Liver (tissue), 3 donors: ENCODE measurements at regions not wholly inside any gene's neighbourhood (a gene's known extent, or its start where the extent isn't known, plus 50 kb on each side); places are given as distances from the start of the nearest gene placed in this dataset.

Experiments
- ATF3 ChIP-seq: IDR thresholded peaks from 2 replicates; pipeline ENCODE4 v1.6.1; 2016; ENCODE audit warnings: antibody characterized with exemption
- EGR1 ChIP-seq, 2 donors: IDR thresholded peaks; 2 replicates each; pipeline ENCODE4 v1.6.1; 2016 to 2018; ENCODE audit warnings: antibody characterized with exemption in 2 of 2, low read depth in 2 of 2
- FOXA1 ChIP-seq: IDR thresholded peaks from 2 replicates; pipeline ENCODE4 v1.6.1; 2016; ENCODE audit warnings: antibody characterized with exemption
- GABPA ChIP-seq, 2 donors: IDR thresholded peaks in 1 of 2; conservative IDR thresholded peaks in 1 of 2; 2 replicates each; pipeline ENCODE4 v1.6.1; 2016; ENCODE audit warnings: antibody characterized with exemption in 2 of 2, mild to moderate bottlenecking in 1 of 2, moderate library complexity in 1 of 2
- JUND ChIP-seq, 2 donors: IDR thresholded peaks; 2 replicates each; pipeline ENCODE4 v1.6.1; 2016; ENCODE audit warnings: antibody characterized with exemption in 2 of 2
- RAD21 ChIP-seq, 2 donors: IDR thresholded peaks; 2 replicates each; pipeline ENCODE4 v1.6.1; 2016; ENCODE audit warnings: antibody characterized with exemption in 2 of 2, mild to moderate bottlenecking in 2 of 2
- SP1 ChIP-seq: IDR thresholded peaks from 2 replicates; pipeline ENCODE4 v1.6.1; 2018; ENCODE audit warnings: antibody characterized with exemption, mild to moderate bottlenecking
- YY1 ChIP-seq: IDR thresholded peaks from 2 replicates; pipeline ENCODE4 v1.6.1; 2016; ENCODE audit warnings: antibody characterized with exemption, mild to moderate bottlenecking
- ZBTB33 ChIP-seq: IDR thresholded peaks from 2 replicates; pipeline ENCODE4 v1.6.1; 2016; ENCODE audit warnings: antibody characterized with exemption
- TF ChIP-seq, protein P1 (sequence below): IDR thresholded peaks from 2 replicates; pipeline ENCODE4 v1.6.1; 2016; ENCODE audit warnings: antibody characterized with exemption
- TF ChIP-seq, protein P2 (sequence below): fragments of 150-350 bp; IDR thresholded peaks from 2 replicates; pipeline ENCODE4 v1.5.1; 2017; ENCODE audit warnings: improper control_type of control experiment, low read depth, low read length; ENCODE audit not compliant: missing input control
- donor health status: healthy.
- donor health status: healthy.

DNA sequence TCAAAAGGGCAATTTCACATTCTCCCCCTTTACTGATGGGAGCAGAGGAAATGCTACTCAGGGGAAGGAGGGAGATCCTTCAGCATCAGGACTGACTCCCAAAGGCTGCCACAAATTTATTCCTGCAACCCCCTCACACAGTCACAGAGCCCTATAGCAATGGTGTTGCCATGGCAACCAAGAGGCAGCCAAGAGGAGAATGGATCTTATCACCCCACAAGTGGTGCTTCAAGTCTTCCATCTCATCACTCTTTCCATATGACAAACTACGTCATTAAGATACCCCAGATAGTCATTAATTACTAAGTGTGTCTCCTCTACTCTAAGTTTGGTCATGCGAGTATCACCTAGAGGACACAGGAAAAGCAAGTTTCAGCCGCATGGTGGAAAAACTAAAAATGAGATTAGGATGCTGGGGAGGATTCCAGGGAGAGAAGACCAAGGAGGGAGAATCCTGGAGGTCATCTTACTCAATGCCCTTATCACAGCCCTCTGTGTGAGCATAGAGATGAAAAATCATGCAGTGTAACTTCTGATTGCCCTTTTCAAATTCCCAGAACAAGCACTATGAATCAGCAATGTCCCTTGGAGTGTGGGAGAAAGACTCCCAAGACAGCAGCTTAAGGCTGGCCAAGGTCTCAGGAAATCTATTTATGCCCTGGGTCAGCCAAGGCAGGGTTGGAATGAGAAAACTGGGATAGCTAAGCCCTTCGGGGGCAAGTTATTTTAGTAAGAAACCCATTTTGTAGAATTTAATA, 885.7 kb upstream of the KLHL29 start:
- TF ChIP-seq, protein P1, sequence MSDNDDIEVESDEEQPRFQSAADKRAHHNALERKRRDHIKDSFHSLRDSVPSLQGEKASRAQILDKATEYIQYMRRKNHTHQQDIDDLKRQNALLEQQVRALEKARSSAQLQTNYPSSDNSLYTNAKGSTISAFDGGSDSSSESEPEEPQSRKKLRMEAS: no peak
- TF ChIP-seq, protein P2, sequence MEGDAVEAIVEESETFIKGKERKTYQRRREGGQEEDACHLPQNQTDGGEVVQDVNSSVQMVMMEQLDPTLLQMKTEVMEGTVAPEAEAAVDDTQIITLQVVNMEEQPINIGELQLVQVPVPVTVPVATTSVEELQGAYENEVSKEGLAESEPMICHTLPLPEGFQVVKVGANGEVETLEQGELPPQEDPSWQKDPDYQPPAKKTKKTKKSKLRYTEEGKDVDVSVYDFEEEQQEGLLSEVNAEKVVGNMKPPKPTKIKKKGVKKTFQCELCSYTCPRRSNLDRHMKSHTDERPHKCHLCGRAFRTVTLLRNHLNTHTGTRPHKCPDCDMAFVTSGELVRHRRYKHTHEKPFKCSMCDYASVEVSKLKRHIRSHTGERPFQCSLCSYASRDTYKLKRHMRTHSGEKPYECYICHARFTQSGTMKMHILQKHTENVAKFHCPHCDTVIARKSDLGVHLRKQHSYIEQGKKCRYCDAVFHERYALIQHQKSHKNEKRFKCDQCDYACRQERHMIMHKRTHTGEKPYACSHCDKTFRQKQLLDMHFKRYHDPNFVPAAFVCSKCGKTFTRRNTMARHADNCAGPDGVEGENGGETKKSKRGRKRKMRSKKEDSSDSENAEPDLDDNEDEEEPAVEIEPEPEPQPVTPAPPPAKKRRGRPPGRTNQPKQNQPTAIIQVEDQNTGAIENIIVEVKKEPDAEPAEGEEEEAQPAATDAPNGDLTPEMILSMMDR: no peak
- no peak for TF ChIP-seq FOXA1
- no peak for TF ChIP-seq ATF3
- peak; percentile 23 for TF ChIP-seq SP1
- TF ChIP-seq RAD21 (IDR thresholded peaks at IDR 0.05): peak in 1 of 2 donors; percentile 13
- no peak for TF ChIP-seq ZBTB33
- TF ChIP-seq YY1: no peak
- TF ChIP-seq EGR1 (IDR thresholded peaks at IDR 0.05; ENCODE audit: low read depth in 2 of 2): no peak
- no peak for TF ChIP-seq GABPA (IDR thresholded peaks at IDR 0.05 in 1 of 2, conservative IDR thresholded peaks at IDR 0.05 in 1 of 2)
- TF ChIP-seq JUND (IDR thresholded peaks at IDR 0.05): no peak
